K562 (cell line): ENCODE measurements at regions not wholly inside any gene's neighbourhood (a gene's known extent, or its start where the extent isn't known, plus 50 kb on each side); places are given as distances from the start of the nearest gene placed in this dataset.

ENCODE experiments used
- ATAC-seq: fragments of 200-7000 bp; cut with Tn5 transposase; 3 replicates; pipeline ENCODE4 v1.9.1; 2020; ENCODE audit warnings: moderate library complexity
- BruUV-seq: library from RNA; stranded (reverse); fragments of 400-500 nt; replicated peaks from 2 replicates; lab custom pipeline; 2021; lab: Mats Ljungman, UMichigan
- CTCF ChIA-PET: fragments of 300-600 bp; formaldehyde crosslinking; extraction: SDS; loops from one replicate; lab custom pipeline; 2021; ENCODE audit warnings: low intra/inter-chr PET ratio; lab: Yijun Ruan, JAX
- POLR2A ChIA-PET: fragments of 300-600, 350-650 bp; sonication (Branson Sonifier 250); formaldehyde crosslinking; extraction: SDS; loops from one replicate; lab custom pipeline; 2021; ENCODE audit warnings: antibody characterized with exemption, inconsistent platforms; lab: Yijun Ruan, JAX
- DNase-seq, 4 experiments: peaks; one replicate each; pipeline versions ENCODE4 v3.0.0 to v3.0.0-alpha.2; 2011 to 2018; ENCODE audit warnings: low spot score in 3 of 4, mixed read lengths in 3 of 4; ENCODE audit errors: extremely low read depth in 1 of 4
- FAIRE-seq: peaks from 2 replicates; lab custom pipeline; 2011; peaks lifted over from hg19 to GRCh38; lab: Jason Lieb, UNC
- H2AFZ ChIP-seq: 2 replicates; pipeline ENCODE4 v1.6.0; 2011; ENCODE audit warnings: low read depth, low read length, control low read depth, inconsistent platforms
- H3K27ac ChIP-seq: fragments of 200-600 bp; 3 replicates; pipeline ENCODE4 v1.8.0; 2011; ENCODE audit warnings: low read depth, mild to moderate bottlenecking, control low read depth, inconsistent platforms, low read length, moderate library complexity, mixed read lengths; ENCODE audit errors: extremely low read depth
- H3K27me3 ChIP-seq, 2 experiments: fragments of 300-600 bp in 1 of 2; 2 replicates in 1 of 2; 3 replicates in 1 of 2; pipeline versions ENCODE4 v1.6.0 to v1.8.0; 2011; ENCODE audit warnings: inconsistent platforms in 2 of 2, low read length in 2 of 2, mild to moderate bottlenecking in 1 of 2, mixed read lengths in 1 of 2, moderate library complexity in 1 of 2; ENCODE audit not compliant: control insufficient read depth in 2 of 2, insufficient read depth in 2 of 2
- H3K36me3 ChIP-seq: fragments of 300-600 bp; 3 replicates; pipeline ENCODE4 v1.8.0; 2011; ENCODE audit warnings: mild to moderate bottlenecking, low read length, inconsistent platforms; ENCODE audit not compliant: control insufficient read depth, insufficient read depth
- H3K4me1 ChIP-seq, 2 experiments: fragments of 200-600 bp in 1 of 2; replicated peaks in 1 of 2; 2 replicates in 1 of 2; 3 replicates in 1 of 2; pipeline versions ENCODE4 v1.5.1 to v1.8.0; 2011; ENCODE audit warnings: inconsistent platforms in 2 of 2, low read length in 2 of 2, mild to moderate bottlenecking in 1 of 2, mixed read lengths in 1 of 2, moderate library complexity in 1 of 2; ENCODE audit not compliant: control insufficient read depth in 2 of 2, insufficient read depth in 2 of 2
- H3K4me2 ChIP-seq: 2 replicates; pipeline ENCODE4 v1.6.1; 2011; ENCODE audit warnings: low read length, control low read depth, inconsistent platforms, mixed read lengths; ENCODE audit not compliant: insufficient read depth
- H3K4me3 ChIP-seq: fragments of 200-600 bp; sonication (generic), shearing (Covaris generic); 2 replicates; pipeline ENCODE4 v1.5.1; 2016; ENCODE audit warnings: control low read depth, inconsistent platforms
- H3K79me2 ChIP-seq: fragments of 200-600 bp; 3 replicates; pipeline ENCODE4 v1.8.0; 2011; ENCODE audit warnings: low read length, inconsistent platforms; ENCODE audit not compliant: control insufficient read depth, insufficient read depth
- H3K9ac ChIP-seq, 2 experiments: 2 replicates each; pipeline versions ENCODE4 v1.6.0 to v1.6.1; 2011; ENCODE audit warnings: low read depth in 2 of 2, low read length in 2 of 2, control low read depth in 1 of 2, inconsistent platforms in 1 of 2, mild to moderate bottlenecking in 1 of 2, mixed read lengths in 1 of 2; ENCODE audit not compliant: insufficient read depth in 1 of 2
- H3K9me1 ChIP-seq: one replicate; pipeline ENCODE4 v1.6.0; 2011; ENCODE audit warnings: inconsistent platforms, mild to moderate bottlenecking, low read length, moderate library complexity; ENCODE audit not compliant: control insufficient read depth, insufficient read depth
- H3K9me3 ChIP-seq: replicated peaks from 2 replicates; pipeline ENCODE4 v1.5.1; 2011; ENCODE audit warnings: low read depth, low read length, inconsistent platforms; ENCODE audit not compliant: control insufficient read depth, insufficient read depth
- H4K20me1 ChIP-seq: replicated peaks from 2 replicates; pipeline ENCODE4 v1.6.1; 2011; ENCODE audit warnings: low read length, inconsistent platforms, mixed read lengths; ENCODE audit not compliant: control insufficient read depth, insufficient read depth
- ATF6 ChIP-seq: sonication (generic); formaldehyde crosslinking; IDR thresholded peaks from 2 replicates; pipeline ENCODE4 v1.4.0; 2020; ENCODE audit warnings: mild to moderate bottlenecking, missing genetic modification reagents
- BCL6 ChIP-seq: fragments of 250-450 bp; sonication (Bioruptor Pico); IDR thresholded peaks from 2 replicates; pipeline ENCODE4 v1.4.0; 2020
- DDX20 ChIP-seq: fragments of 450-650 bp; IDR thresholded peaks from 2 replicates; pipeline ENCODE4 v1.6.1; 2016; ENCODE audit warnings: missing genetic modification characterization, low read depth, mild to moderate bottlenecking, missing compliant biosample characterization, moderate library complexity
- E2F6 ChIP-seq, 2 experiments: IDR thresholded peaks; 2 replicates each; pipeline ENCODE4 v1.6.1; 2011; ENCODE audit warnings: borderline replicate concordance in 1 of 2, control low read depth in 1 of 2, low read depth in 1 of 2, low read length in 1 of 2, mild to moderate bottlenecking in 1 of 2, mixed read lengths in 1 of 2, moderate library complexity in 1 of 2; ENCODE audit not compliant: insufficient read depth in 1 of 2, insufficient read length in 1 of 2, poor library complexity in 1 of 2, severe bottlenecking in 1 of 2; ENCODE audit errors: extremely low read depth in 1 of 2
- ERF ChIP-seq: fragments of 450-650 bp; formaldehyde crosslinking; IDR thresholded peaks from 2 replicates; pipeline ENCODE4 v1.4.0; 2020; ENCODE audit warnings: mild to moderate bottlenecking, mixed read lengths
- HCFC1 ChIP-seq: IDR thresholded peaks from 2 replicates; pipeline ENCODE4 v1.6.1; 2012; ENCODE audit warnings: low read depth, low read length, improper control_type of control experiment
- HIVEP1 ChIP-seq: fragments of 250-450 bp; sonication (Bioruptor Pico); IDR thresholded peaks from 2 replicates; pipeline ENCODE4 v1.4.0; 2020; ENCODE audit warnings: mild to moderate bottlenecking
- MAX ChIP-seq: sonication (generic); formaldehyde crosslinking; IDR thresholded peaks from 2 replicates; pipeline ENCODE4 v1.9.0; 2022; ENCODE audit warnings: mild to moderate bottlenecking, missing genetic modification reagents
- RFX5 ChIP-seq: IDR thresholded peaks from 2 replicates; pipeline ENCODE4 v1.6.1; 2011; ENCODE audit warnings: low read depth, mild to moderate bottlenecking, improper control_type of control experiment, low read length
- SFPQ ChIP-seq: fragments of 200-400 bp; formaldehyde crosslinking; IDR thresholded peaks from 2 replicates; pipeline ENCODE4 v1.6.1; 2017; ENCODE audit warnings: mild to moderate bottlenecking, low read depth, low read length, moderate library complexity
- SLC30A9 ChIP-seq: fragments of 250-450 bp; sonication (Bioruptor Pico); IDR thresholded peaks from 2 replicates; pipeline ENCODE4 v1.8.0; 2022; ENCODE audit warnings: mild to moderate bottlenecking, moderate library complexity
- TEAD1 ChIP-seq, 2 experiments: fragments of 450-650 bp in 1 of 2; sonication (generic) in 1 of 2; formaldehyde crosslinking; IDR thresholded peaks; 2 replicates each; pipeline versions ENCODE4 v1.4.0 to v1.8.0; 2020 to 2022; ENCODE audit warnings: mild to moderate bottlenecking in 2 of 2, missing genetic modification reagents in 1 of 2
- ZBTB1 ChIP-seq: sonication (generic); formaldehyde crosslinking; IDR thresholded peaks from 2 replicates; pipeline ENCODE4 v1.8.1; 2023; ENCODE audit warnings: missing genetic modification reagents, low read depth, mild to moderate bottlenecking, borderline replicate concordance
- ZNF395 ChIP-seq: fragments of 200-800 bp; sonication (Bioruptor generic); IDR thresholded peaks from 2 replicates; pipeline ENCODE4 v1.6.1; 2017; ENCODE audit warnings: missing genetic modification characterization, missing compliant biosample characterization
- ZNF76 ChIP-seq: fragments of 250-450 bp; sonication (Bioruptor Pico); IDR thresholded peaks from 2 replicates; pipeline ENCODE4 v1.4.0; 2020; ENCODE audit warnings: mild to moderate bottlenecking, moderate library complexity, borderline replicate concordance
- WGBS: fragments of 100-300 bp; shearing (Covaris generic); methylation state at CpG from one replicate; pipeline ENCODE4 v1.1.6; 2016; ENCODE audit warnings: low coverage, mixed read lengths; ENCODE audit not compliant: insufficient coverage; ENCODE audit errors: missing lambda C conversion rate; 5-methylcytosine and 5-hydroxymethylcytosine counted together
- in situ Hi-C: fragments of 300-500 bp; cut with MboI; formaldehyde crosslinking; loops from 4 replicates; pipeline ENCODE4 v1.15.0; 2018; ENCODE audit warnings: inconsistent platforms, mixed read lengths
- intact Hi-C: fragments of 100-400 bp; cut with micrococcal nuclease; formaldehyde crosslinking; loops from 2 replicates; pipeline ENCODE4 v1.14.2; 2022

- Histone ChIP-seq H3K27me3 (peaks cover 24 to 43% of the 10 kb centered on the region in 2 experiments; a peak in 4 of 5 replicates), H4K20me1 (no peaks in the 10 kb centered on the region), H3K4me2 (no peak overlapping the region), H3K9ac (no peak overlapping the region), H3K79me2 (no peaks in the 10 kb centered on the region), H3K27ac (no peak overlapping the region), H3K4me1 (no peaks in the 10 kb centered on the region; a peak in 1 of 5 replicates), H3K36me3 (no peaks in the 10 kb centered on the region), H3K9me3 (no peaks in the 10 kb centered on the region), H3K4me3 (no peak overlapping the region), H2AFZ (no peak overlapping the region), H3K9me1 (no peaks in the 10 kb centered on the region)
- DNase-seq = no peak
- ATAC-seq = no peak
- intact Hi-C loops = no loop called here
- in situ Hi-C loops = no loop called here
- POLR2A ChIA-PET = interaction anchor here (0.6 to 1.0 kb wide), 4 partner anchors 17 to 294 kb away, joined by 3 to 5 read pairs (median 4); no protein-coding TSS in a partner anchor
- BruUV-seq = no TSS peak
- no peak for FAIRE-seq
- 0% methylated on average over 4 of the region's 4 CpGs for WGBS
- CTCF ChIA-PET = no interaction called here
- TF ChIP-seq MAX (CRISPR knock-in tag) (no peak), ZNF395 (CRISPR knock-in tag) (no peak), HIVEP1 (no peak), TEAD1 (CRISPR knock-in tag; IDR thresholded peaks at IDR 0.05) (no peak), ZBTB1 (CRISPR knock-in tag) (no peak), DDX20 (tag) (no peak), ERF (CRISPR knock-in tag) (no peak), ZNF76 (CRISPR knock-in tag) (no peak), ATF6 (CRISPR knock-in tag) (no peak), BCL6 (no peak), SFPQ (no peak), HCFC1 (no peak), RFX5 (no peak), SLC30A9 (CRISPR knock-in tag) (no peak), E2F6 (IDR thresholded peaks at IDR 0.05; ENCODE audit: borderline replicate concordance in 1 of 2, extremely low read depth in 1 of 2, insufficient read depth in 1 of 2, insufficient read length in 1 of 2, low read depth in 1 of 2, low read length in 1 of 2, poor library complexity in 1 of 2, severe bottlenecking in 1 of 2) (no peak)
Measured at GRCh38 chr6:14294270-14294951, 176.8 kb downstream of the CD83 start.
